MM.1S (cell line): ENCODE measurements at regions not wholly inside any gene's neighbourhood (a gene's known extent, or its start where the extent isn't known, plus 50 kb on each side); places are given as distances from the start of the nearest gene placed in this dataset.

Experiments used
- DNase-seq: peaks from one replicate; pipeline ENCODE4 v3.0.0-alpha.2; 2015
- H2AFZ ChIP-seq: fragments of 300-600 bp; sonication (generic); 2 replicates; pipeline ENCODE4 v1.6.0; 2016; ENCODE audit warnings: antibody characterized with exemption, low read length
- H3F3A ChIP-seq: fragments of 300-600 bp; sonication (generic); 2 replicates; pipeline ENCODE4 v1.6.1; 2016; ENCODE audit warnings: mild to moderate bottlenecking, antibody characterized with exemption, low read length, moderate library complexity, mixed read lengths; ENCODE audit not compliant: insufficient read depth
- H3K27ac ChIP-seq: fragments of 300-600 bp; sonication (generic); 2 replicates; pipeline ENCODE4 v1.5.1; 2016; ENCODE audit warnings: mild to moderate bottlenecking, low read length
- H3K27me3 ChIP-seq: fragments of 300-600 bp; sonication (generic); replicated peaks from 2 replicates; pipeline ENCODE4 v1.6.0; 2016; ENCODE audit warnings: low read length; ENCODE audit not compliant: insufficient read depth
- H3K36me3 ChIP-seq: fragments of 300-600 bp; sonication (generic); replicated peaks from 2 replicates; pipeline ENCODE4 v1.6.1; 2016; ENCODE audit warnings: mild to moderate bottlenecking, low read length, mixed read lengths; ENCODE audit not compliant: insufficient read depth
- H3K4me1 ChIP-seq: fragments of 300-600 bp; sonication (generic); 2 replicates; pipeline ENCODE4 v1.6.1; 2016; ENCODE audit warnings: low read length, mixed read lengths
- H3K4me2 ChIP-seq: fragments of 300-600 bp; sonication (generic); 2 replicates; pipeline ENCODE4 v1.6.0; 2016; ENCODE audit warnings: low read depth, low read length
- H3K4me3 ChIP-seq: fragments of 300-600 bp; sonication (generic); 2 replicates; pipeline ENCODE4 v1.5.1; 2016; ENCODE audit warnings: low read length, mixed read lengths
- H3K79me2 ChIP-seq: fragments of 300-600 bp; sonication (generic); 2 replicates; pipeline ENCODE4 v1.6.1; 2016; ENCODE audit warnings: mixed run types, low read length, mixed read lengths
- H3K9ac ChIP-seq: fragments of 300-600 bp; sonication (generic); 2 replicates; pipeline ENCODE4 v1.6.1; 2016; ENCODE audit warnings: low read length, mixed read lengths
- H3K9me2 ChIP-seq: fragments of 300-600 bp; sonication (generic); replicated peaks from 2 replicates; pipeline ENCODE4 v1.6.1; 2016; ENCODE audit warnings: mild to moderate bottlenecking, low read length, mixed read lengths; ENCODE audit not compliant: insufficient read depth
- H3K9me3 ChIP-seq: fragments of 300-600 bp; sonication (generic); replicated peaks from 2 replicates; pipeline ENCODE4 v1.6.1; 2016; ENCODE audit warnings: mild to moderate bottlenecking, low read length, mixed read lengths; ENCODE audit not compliant: insufficient read depth
- H4K20me1 ChIP-seq: fragments of 300-600 bp; sonication (generic); 2 replicates; pipeline ENCODE4 v1.6.1; 2016; ENCODE audit warnings: mild to moderate bottlenecking, low read length, moderate library complexity, mixed read lengths; ENCODE audit not compliant: insufficient read depth
- CTCF ChIP-seq: fragments of 300-600 bp; sonication (generic); IDR thresholded peaks from 2 replicates; pipeline ENCODE4 v1.5.1; 2016; ENCODE audit warnings: antibody characterized with exemption, low read length, mixed read lengths
- EZH2 ChIP-seq: fragments of 300-600 bp; sonication (generic); optimal IDR thresholded peaks from 2 replicates; pipeline ENCODE3; 2017; ENCODE audit warnings: low read depth, mild to moderate bottlenecking, antibody characterized with exemption, low read length, mixed read lengths
- EZH2phosphoT487 ChIP-seq: fragments of 300-600 bp; sonication (generic); IDR thresholded peaks from 2 replicates; pipeline ENCODE4 v1.6.1; 2018; ENCODE audit warnings: antibody characterized with exemption, low read length

- Histone ChIP-seq H4K20me1 (no peaks in the 10 kb centered on the region), H3K36me3 (no peaks in the 10 kb centered on the region), H3K4me1 (no peaks in the 10 kb centered on the region), H3K9ac (no peak overlapping the region), H3K79me2 (no peaks in the 10 kb centered on the region), H3K9me2 (no peaks in the 10 kb centered on the region), H3F3A (no peaks in the 10 kb centered on the region), H3K27me3 (no peaks in the 10 kb centered on the region), H3K27ac (no peak overlapping the region), H3K9me3 (no peaks in the 10 kb centered on the region), H3K4me2 (no peak overlapping the region), H2AFZ (no peak overlapping the region), H3K4me3 (no peak overlapping the region)
- TF ChIP-seq EZH2 (no peak), EZH2phosphoT487 (no peak), CTCF (no peak)
- DNase-seq, result no peak
Observed at GRCh38 chr17:69819316-69820087, 255.5 kb upstream of the KCNJ16 start.

GRCh38 chr17:69820876-69821473, 254.1 kb upstream of the KCNJ16 start:
- Histone ChIP-seq H3K79me2 (no peaks in the 10 kb centered on the region), H3K9me2 (no peaks in the 10 kb centered on the region), H3K9me3 (no peaks in the 10 kb centered on the region), H3K36me3 (no peaks in the 10 kb centered on the region), H3K27me3 (no peaks in the 10 kb centered on the region), H3K9ac (no peak overlapping the region), H3K27ac (no peak overlapping the region), H3K4me2 (no peak overlapping the region), H3F3A (no peaks in the 10 kb centered on the region), H4K20me1 (no peaks in the 10 kb centered on the region), H2AFZ (no peak overlapping the region), H3K4me1 (no peaks in the 10 kb centered on the region), H3K4me3 (no peak overlapping the region)
- TF ChIP-seq EZH2phosphoT487 (no peak), CTCF (no peak), EZH2 (no peak)
- no peak for DNase-seq

- DNase-seq, result no peak
- TF ChIP-seq EZH2 (no peak), EZH2phosphoT487 (no peak), CTCF (no peak)
- Histone ChIP-seq H4K20me1 (no peaks in the 10 kb centered on the region), H3F3A (no peaks in the 10 kb centered on the region), H3K4me2 (no peak overlapping the region), H3K27ac (no peak overlapping the region), H3K9ac (no peak overlapping the region), H3K4me1 (no peaks in the 10 kb centered on the region), H3K4me3 (no peak overlapping the region), H3K27me3 (no peaks in the 10 kb centered on the region), H3K79me2 (no peaks in the 10 kb centered on the region), H3K9me2 (no peaks in the 10 kb centered on the region), H3K36me3 (no peaks in the 10 kb centered on the region), H2AFZ (no peak overlapping the region), H3K9me3 (no peaks in the 10 kb centered on the region)
Observed at GRCh38 chr17:69822314-69822875, 252.6 kb upstream of the KCNJ16 start.
